SK-N-SH (cell line): ENCODE measurements at regions not wholly inside any gene's neighbourhood (a gene's known extent, or its start where the extent isn't known, plus 50 kb on each side); places are given as distances from the start of the nearest gene placed in this dataset.

Source experiments
- CTCF ChIA-PET: fragments of 300-600, 350-600 bp; formaldehyde crosslinking; extraction: SDS; loops from one replicate; lab custom pipeline; 2021; lab: Yijun Ruan, JAX
- POLR2A ChIA-PET: fragments of 350-600 bp; sonication (Branson Sonifier 250); formaldehyde crosslinking; extraction: SDS; loops from one replicate; lab custom pipeline; 2020; ENCODE audit warnings: antibody characterized with exemption, inconsistent platforms; lab: Yijun Ruan, JAX
- DNase-seq: peaks from one replicate; pipeline ENCODE4 v3.0.0; 2012
- H2AFZ ChIP-seq: fragments of 200-600 bp; sonication (generic); 2 replicates; pipeline ENCODE4 v1.8.1; 2016; ENCODE audit warnings: antibody characterized with exemption, mild to moderate bottlenecking, low read depth
- H3F3A ChIP-seq: fragments of 200-600 bp; sonication (generic); replicated peaks from 2 replicates; pipeline ENCODE3; 2016; ENCODE audit warnings: antibody characterized with exemption, mild to moderate bottlenecking; ENCODE audit not compliant: insufficient read depth
- H3K27ac ChIP-seq, 2 experiments: fragments of 200-500 bp in 1 of 2; fragments of 200-600 bp in 1 of 2; sonication (Bioruptor generic) in 1 of 2; sonication (generic), shearing (Covaris generic) in 1 of 2; 2 replicates each; pipeline versions ENCODE4 v1.5.1 to v1.6.1; 2014 to 2016; ENCODE audit warnings: low read depth in 2 of 2, inconsistent platforms in 1 of 2, low read length in 1 of 2, mild to moderate bottlenecking in 1 of 2, mixed read lengths in 1 of 2
- H3K27me3 ChIP-seq: fragments of 200-600 bp; sonication (generic), shearing (Covaris generic); 2 replicates; pipeline ENCODE4 v1.6.1; 2016; ENCODE audit warnings: mixed run types; ENCODE audit not compliant: insufficient read depth
- H3K36me3 ChIP-seq, 2 experiments: fragments of 200-500 bp in 1 of 2; fragments of 200-600 bp in 1 of 2; sonication (Bioruptor generic) in 1 of 2; sonication (generic) in 1 of 2; replicated peaks in 1 of 2; 2 replicates each; pipeline versions ENCODE3 to v1.5.1; 2014 to 2016; ENCODE audit warnings: low read length in 1 of 2, mild to moderate bottlenecking in 1 of 2; ENCODE audit not compliant: insufficient read depth in 2 of 2, control insufficient read depth in 1 of 2
- H3K4me1 ChIP-seq, 2 experiments: fragments of 200-500 bp in 1 of 2; fragments of 200-600 bp in 1 of 2; sonication (Bioruptor generic) in 1 of 2; sonication (generic), shearing (Covaris generic) in 1 of 2; 2 replicates each; pipeline versions ENCODE4 v1.5.1 to v1.6.1; 2014 to 2016; ENCODE audit warnings: low read depth in 1 of 2, low read length in 1 of 2, mixed run types in 1 of 2; ENCODE audit not compliant: insufficient read depth in 2 of 2, control insufficient read depth in 1 of 2
- H3K4me2 ChIP-seq: fragments of 200-600 bp; sonication (generic), shearing (Covaris generic); 2 replicates; pipeline ENCODE4 v1.6.1; 2017; ENCODE audit warnings: mixed run types
- H3K4me3 ChIP-seq, 2 experiments: fragments of 200-500 bp in 1 of 2; fragments of 200-600 bp in 1 of 2; sonication (Bioruptor generic) in 1 of 2; sonication (generic), shearing (Covaris generic) in 1 of 2; 2 replicates each; pipeline versions ENCODE4 v1.5.1 to v1.8.1; 2014 to 2016; ENCODE audit warnings: low read depth in 2 of 2, inconsistent platforms in 1 of 2, low read length in 1 of 2, mild to moderate bottlenecking in 1 of 2, mixed read lengths in 1 of 2, moderate library complexity in 1 of 2
- H3K79me2 ChIP-seq: fragments of 200-600 bp; sonication (generic); 2 replicates; pipeline ENCODE4 v1.8.1; 2017; ENCODE audit warnings: mild to moderate bottlenecking; ENCODE audit not compliant: insufficient read depth
- H3K9ac ChIP-seq: fragments of 200-600 bp; sonication (generic); 2 replicates; pipeline ENCODE4 v1.6.1; 2017; ENCODE audit warnings: mixed run types
- H3K9me2 ChIP-seq: fragments of 200-600 bp; sonication (generic); 2 replicates; pipeline ENCODE4 v1.6.1; 2017; ENCODE audit warnings: mixed run types
- H3K9me3 ChIP-seq: fragments of 200-600 bp; sonication (generic); 2 replicates; pipeline ENCODE4 v1.6.1; 2017; ENCODE audit warnings: mixed run types, mild to moderate bottlenecking, moderate library complexity
- H4K20me1 ChIP-seq: fragments of 200-600 bp; sonication (generic); 2 replicates; pipeline ENCODE4 v1.6.1; 2017; ENCODE audit warnings: mild to moderate bottlenecking, mixed run types; ENCODE audit not compliant: insufficient read depth
- CHD2 ChIP-seq: fragments of 150-350 bp; IDR thresholded peaks from 2 replicates; pipeline ENCODE4 v1.6.1; 2018; ENCODE audit warnings: low read length; ENCODE audit not compliant: partially characterized antibody
- EZH2phosphoT487 ChIP-seq: fragments of 200-600 bp; sonication (generic); IDR thresholded peaks from 2 replicates; pipeline ENCODE4 v1.6.1; 2017; ENCODE audit warnings: low read depth, mixed run types, mild to moderate bottlenecking, antibody characterized with exemption, moderate library complexity, borderline replicate concordance
- FOXJ3 ChIP-seq: sonication (generic); formaldehyde crosslinking; IDR thresholded peaks from 2 replicates; pipeline ENCODE4 v1.5.1; 2020; ENCODE audit warnings: mild to moderate bottlenecking, missing genetic modification reagents
- FOXM1 ChIP-seq: IDR thresholded peaks from 2 replicates; pipeline ENCODE4 v1.4.0; 2012; ENCODE audit warnings: low read depth, mild to moderate bottlenecking
- GATA2 ChIP-seq: sonication (generic); formaldehyde crosslinking; IDR thresholded peaks from 2 replicates; pipeline ENCODE4 v1.5.0; 2020; ENCODE audit warnings: mild to moderate bottlenecking, missing genetic modification reagents
- MEF2A ChIP-seq: IDR thresholded peaks from 2 replicates; pipeline ENCODE4 v1.4.0; 2012; ENCODE audit warnings: low read depth, borderline replicate concordance
- POLR2AphosphoS5 ChIP-seq: IDR thresholded peaks from 2 replicates; pipeline ENCODE4 v1.6.1; 2012; ENCODE audit warnings: low read depth, low read length
- RAD21 ChIP-seq: IDR thresholded peaks from 2 replicates; pipeline ENCODE4 v1.6.1; 2012; ENCODE audit warnings: mild to moderate bottlenecking, low read length
- RCOR1 ChIP-seq: fragments of 150-350 bp; IDR thresholded peaks from 2 replicates; pipeline ENCODE4 v1.6.1; 2017; ENCODE audit warnings: antibody characterized with exemption, low read length
- RFX5 ChIP-seq: IDR thresholded peaks from 2 replicates; pipeline ENCODE4 v1.6.1; 2012; ENCODE audit warnings: mild to moderate bottlenecking, improper control_type of control experiment, low read length
- TEAD4 ChIP-seq: IDR thresholded peaks from 2 replicates; pipeline ENCODE4 v1.4.0; 2012; ENCODE audit warnings: mild to moderate bottlenecking, borderline replicate concordance; ENCODE audit not compliant: insufficient read depth
- WGBS: methylation state at CpG from one replicate; pipeline ENCODE4 v1.1.6; 2017; ENCODE audit warnings: low lambda C conversion rate; 5-methylcytosine and 5-hydroxymethylcytosine counted together
- TF ChIP-seq, protein P1 (sequence below): IDR thresholded peaks from 2 replicates; pipeline ENCODE4 v1.4.0; 2012; ENCODE audit warnings: low read depth
- TF ChIP-seq, protein P2 (sequence below): IDR thresholded peaks from 2 replicates; pipeline ENCODE4; 2012
- TF ChIP-seq, protein P3 (sequence below): IDR thresholded peaks from 2 replicates; pipeline ENCODE4 v1.4.0; 2012; ENCODE audit warnings: low read depth, borderline replicate concordance
- TF ChIP-seq, protein P4 (sequence below): IDR thresholded peaks from 2 replicates; pipeline ENCODE4 v1.4.0; 2012; ENCODE audit warnings: low read depth, borderline replicate concordance
- TF ChIP-seq, protein P5 (sequence below): fragments of 150-350 bp; IDR thresholded peaks from 2 replicates; pipeline ENCODE4 v1.6.1; 2017; ENCODE audit warnings: antibody characterized with exemption, low read length, low read depth, borderline replicate concordance
- TF ChIP-seq, protein P6 (sequence below): fragments of 200-600 bp; sonication (generic); IDR thresholded peaks from 2 replicates; pipeline ENCODE4 v1.6.1; 2017; ENCODE audit warnings: antibody characterized with exemption, mild to moderate bottlenecking, moderate library complexity

DNA sequence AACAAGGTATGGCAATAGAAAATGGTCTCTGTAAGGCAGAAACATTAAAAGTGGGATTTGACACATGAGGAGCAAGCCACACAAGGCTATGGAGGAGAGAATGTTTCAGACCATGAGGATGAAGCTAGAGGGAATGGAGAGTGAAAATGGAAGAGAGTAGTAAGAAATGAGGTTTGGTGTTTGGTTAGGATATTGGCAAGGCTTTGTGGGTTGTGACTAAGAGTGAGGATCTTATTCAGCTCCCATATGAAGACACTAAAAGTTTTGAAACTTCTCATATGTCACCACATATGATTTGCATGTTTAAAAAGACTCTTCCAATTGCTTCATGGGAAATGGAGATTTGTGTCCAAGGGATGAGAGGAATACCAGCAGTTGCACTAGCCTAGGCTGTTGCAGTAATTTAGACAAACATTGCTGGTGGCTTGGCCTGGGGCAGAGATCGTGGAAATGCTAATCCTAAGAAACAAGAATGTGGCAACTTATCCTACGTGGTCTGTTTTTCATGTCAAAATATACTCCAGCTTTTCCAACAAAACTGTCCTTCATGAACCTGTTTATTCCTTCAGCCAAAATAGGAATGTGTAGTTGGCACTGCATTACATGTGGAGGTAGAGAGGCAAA lies 749.0 kb downstream of the PDCD6IP start (continued):
- TF ChIP-seq, protein P1, sequence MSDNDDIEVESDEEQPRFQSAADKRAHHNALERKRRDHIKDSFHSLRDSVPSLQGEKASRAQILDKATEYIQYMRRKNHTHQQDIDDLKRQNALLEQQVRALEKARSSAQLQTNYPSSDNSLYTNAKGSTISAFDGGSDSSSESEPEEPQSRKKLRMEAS = no peak
- no peak for TF ChIP-seq RFX5
- no peak for TF ChIP-seq FOXM1

DNA sequence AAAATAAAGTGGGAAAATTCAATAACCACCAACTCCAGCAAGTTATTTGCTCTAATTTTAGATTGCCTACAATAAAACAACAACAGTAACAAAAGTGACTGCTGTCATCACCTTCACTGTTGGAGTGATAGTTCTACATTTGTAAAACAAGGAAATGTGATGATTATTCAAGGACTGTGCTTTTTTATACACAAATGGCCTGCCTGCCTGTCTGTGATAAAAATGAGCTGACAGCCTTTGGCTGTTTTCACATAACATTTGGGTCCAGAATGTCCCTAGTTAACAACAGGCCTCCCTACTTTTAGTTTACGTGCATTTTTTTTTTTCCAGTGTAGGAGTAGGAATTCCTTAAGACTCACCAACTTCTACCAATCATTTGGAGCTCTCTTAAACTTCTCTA lies 768.8 kb downstream of the PDCD6IP start:
- ChIA-PET POLR2A (no interaction called here), CTCF (no interaction called here)
- no peak for TF ChIP-seq CHD2
- no peak for TF ChIP-seq EZH2phosphoT487
- TF ChIP-seq POLR2AphosphoS5 = no peak
- no peak for TF ChIP-seq RCOR1
- TF ChIP-seq, protein P2, sequence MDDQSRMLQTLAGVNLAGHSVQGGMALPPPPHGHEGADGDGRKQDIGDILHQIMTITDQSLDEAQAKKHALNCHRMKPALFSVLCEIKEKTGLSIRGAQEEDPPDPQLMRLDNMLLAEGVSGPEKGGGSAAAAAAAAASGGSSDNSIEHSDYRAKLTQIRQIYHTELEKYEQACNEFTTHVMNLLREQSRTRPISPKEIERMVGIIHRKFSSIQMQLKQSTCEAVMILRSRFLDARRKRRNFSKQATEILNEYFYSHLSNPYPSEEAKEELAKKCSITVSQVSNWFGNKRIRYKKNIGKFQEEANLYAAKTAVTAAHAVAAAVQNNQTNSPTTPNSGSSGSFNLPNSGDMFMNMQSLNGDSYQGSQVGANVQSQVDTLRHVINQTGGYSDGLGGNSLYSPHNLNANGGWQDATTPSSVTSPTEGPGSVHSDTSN = no peak
- no peak for TF ChIP-seq RFX5
- H3K9ac ChIP-seq = no peak overlapping the region
- no peaks in the 10 kb centered on the region for H3K79me2 ChIP-seq
- no peaks in the 10 kb centered on the region for H3K9me2 ChIP-seq
- no peak for DNase-seq
- WGBS = 27% methylated on average over 1 of the region's 1 CpG
- H3F3A ChIP-seq = no peaks in the 10 kb centered on the region
- H3K4me3 ChIP-seq = no peak overlapping the region
- H3K27ac ChIP-seq = no peak overlapping the region
- no peaks in the 10 kb centered on the region for H3K9me3 ChIP-seq
- H3K27me3 ChIP-seq = no peaks in the 10 kb centered on the region
- H3K36me3 ChIP-seq = no peaks in the 10 kb centered on the region
- no peak overlapping the region for H3K4me2 ChIP-seq
- H3K4me1 ChIP-seq = no peaks in the 10 kb centered on the region
- H2AFZ ChIP-seq = no peak overlapping the region
- no peaks in the 10 kb centered on the region for H4K20me1 ChIP-seq

DNA sequence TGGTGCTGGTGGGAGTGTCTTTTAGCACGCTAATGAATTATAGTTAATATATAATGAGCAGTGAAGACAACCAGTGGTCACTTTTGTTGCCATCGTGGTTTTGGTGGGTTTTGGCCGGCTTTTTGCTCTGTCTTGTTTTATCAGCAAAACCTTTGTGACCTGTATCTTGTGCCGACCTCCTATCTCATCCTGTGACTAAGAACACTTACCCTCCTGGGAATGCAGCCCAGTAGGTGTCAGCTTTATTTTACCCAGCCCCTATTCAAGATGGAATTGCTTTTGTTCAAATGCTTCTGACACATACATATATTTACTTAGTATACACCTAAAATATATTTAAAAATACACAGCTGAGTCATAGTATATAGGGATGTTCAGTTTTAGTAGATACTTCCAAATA lies 770.3 kb downstream of the PDCD6IP start:
- no peaks in the 10 kb centered on the region for H3K9me3 ChIP-seq
- no peak overlapping the region for H3K4me2 ChIP-seq
- H3K36me3 ChIP-seq = no peaks in the 10 kb centered on the region
- H3K27ac ChIP-seq = no peak overlapping the region
- WGBS = 22% methylated on average over 4 of the region's 4 CpGs
- no peaks in the 10 kb centered on the region for H3F3A ChIP-seq
- no peak overlapping the region for H2AFZ ChIP-seq
- CTCF ChIA-PET = no interaction called here
- H3K27me3 ChIP-seq = no peaks in the 10 kb centered on the region
- no peak overlapping the region for H3K9ac ChIP-seq
- DNase-seq = no peak
- POLR2A ChIA-PET = no interaction called here
- H3K4me1 ChIP-seq = no peaks in the 10 kb centered on the region
- H4K20me1 ChIP-seq = no peaks in the 10 kb centered on the region
- H3K79me2 ChIP-seq = no peaks in the 10 kb centered on the region
- no peaks in the 10 kb centered on the region for H3K9me2 ChIP-seq
- no peak overlapping the region for H3K4me3 ChIP-seq
- TF ChIP-seq POLR2AphosphoS5 (no peak), CHD2 (no peak), GATA2 (CRISPR knock-in tag) (no peak), TEAD4 (no peak), RAD21 (no peak), FOXJ3 (CRISPR knock-in tag) (no peak), RFX5 (no peak), MEF2A (no peak)
- TF ChIP-seq, protein P3, sequence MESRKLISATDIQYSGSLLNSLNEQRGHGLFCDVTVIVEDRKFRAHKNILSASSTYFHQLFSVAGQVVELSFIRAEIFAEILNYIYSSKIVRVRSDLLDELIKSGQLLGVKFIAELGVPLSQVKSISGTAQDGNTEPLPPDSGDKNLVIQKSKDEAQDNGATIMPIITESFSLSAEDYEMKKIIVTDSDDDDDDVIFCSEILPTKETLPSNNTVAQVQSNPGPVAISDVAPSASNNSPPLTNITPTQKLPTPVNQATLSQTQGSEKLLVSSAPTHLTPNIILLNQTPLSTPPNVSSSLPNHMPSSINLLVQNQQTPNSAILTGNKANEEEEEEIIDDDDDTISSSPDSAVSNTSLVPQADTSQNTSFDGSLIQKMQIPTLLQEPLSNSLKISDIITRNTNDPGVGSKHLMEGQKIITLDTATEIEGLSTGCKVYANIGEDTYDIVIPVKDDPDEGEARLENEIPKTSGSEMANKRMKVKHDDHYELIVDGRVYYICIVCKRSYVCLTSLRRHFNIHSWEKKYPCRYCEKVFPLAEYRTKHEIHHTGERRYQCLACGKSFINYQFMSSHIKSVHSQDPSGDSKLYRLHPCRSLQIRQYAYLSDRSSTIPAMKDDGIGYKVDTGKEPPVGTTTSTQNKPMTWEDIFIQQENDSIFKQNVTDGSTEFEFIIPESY = no peak
- TF ChIP-seq, protein P4, sequence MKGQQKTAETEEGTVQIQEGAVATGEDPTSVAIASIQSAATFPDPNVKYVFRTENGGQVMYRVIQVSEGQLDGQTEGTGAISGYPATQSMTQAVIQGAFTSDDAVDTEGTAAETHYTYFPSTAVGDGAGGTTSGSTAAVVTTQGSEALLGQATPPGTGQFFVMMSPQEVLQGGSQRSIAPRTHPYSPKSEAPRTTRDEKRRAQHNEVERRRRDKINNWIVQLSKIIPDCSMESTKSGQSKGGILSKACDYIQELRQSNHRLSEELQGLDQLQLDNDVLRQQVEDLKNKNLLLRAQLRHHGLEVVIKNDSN = no peak
- TF ChIP-seq, protein P5, sequence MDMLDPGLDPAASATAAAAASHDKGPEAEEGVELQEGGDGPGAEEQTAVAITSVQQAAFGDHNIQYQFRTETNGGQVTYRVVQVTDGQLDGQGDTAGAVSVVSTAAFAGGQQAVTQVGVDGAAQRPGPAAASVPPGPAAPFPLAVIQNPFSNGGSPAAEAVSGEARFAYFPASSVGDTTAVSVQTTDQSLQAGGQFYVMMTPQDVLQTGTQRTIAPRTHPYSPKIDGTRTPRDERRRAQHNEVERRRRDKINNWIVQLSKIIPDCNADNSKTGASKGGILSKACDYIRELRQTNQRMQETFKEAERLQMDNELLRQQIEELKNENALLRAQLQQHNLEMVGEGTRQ = no peak
- TF ChIP-seq, protein P6, sequence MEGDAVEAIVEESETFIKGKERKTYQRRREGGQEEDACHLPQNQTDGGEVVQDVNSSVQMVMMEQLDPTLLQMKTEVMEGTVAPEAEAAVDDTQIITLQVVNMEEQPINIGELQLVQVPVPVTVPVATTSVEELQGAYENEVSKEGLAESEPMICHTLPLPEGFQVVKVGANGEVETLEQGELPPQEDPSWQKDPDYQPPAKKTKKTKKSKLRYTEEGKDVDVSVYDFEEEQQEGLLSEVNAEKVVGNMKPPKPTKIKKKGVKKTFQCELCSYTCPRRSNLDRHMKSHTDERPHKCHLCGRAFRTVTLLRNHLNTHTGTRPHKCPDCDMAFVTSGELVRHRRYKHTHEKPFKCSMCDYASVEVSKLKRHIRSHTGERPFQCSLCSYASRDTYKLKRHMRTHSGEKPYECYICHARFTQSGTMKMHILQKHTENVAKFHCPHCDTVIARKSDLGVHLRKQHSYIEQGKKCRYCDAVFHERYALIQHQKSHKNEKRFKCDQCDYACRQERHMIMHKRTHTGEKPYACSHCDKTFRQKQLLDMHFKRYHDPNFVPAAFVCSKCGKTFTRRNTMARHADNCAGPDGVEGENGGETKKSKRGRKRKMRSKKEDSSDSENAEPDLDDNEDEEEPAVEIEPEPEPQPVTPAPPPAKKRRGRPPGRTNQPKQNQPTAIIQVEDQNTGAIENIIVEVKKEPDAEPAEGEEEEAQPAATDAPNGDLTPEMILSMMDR = no peak
- TF ChIP-seq, protein P2 = no peak
